GM21576 (cell line): ENCODE measurements at regions not wholly inside any gene's neighbourhood (a gene's known extent, or its start where the extent isn't known, plus 50 kb on each side); places are given as distances from the start of the nearest gene placed in this dataset.
A peak's percentile ranks its signal among the peaks of the same experiment; 100 is the strongest.
"Not testable (repeated sequence)": the region's sequence is repeated elsewhere in the genome, so short reads cannot be mapped to it uniquely, and the experiment has no call there.

Experiments used
- ATAC-seq: cut with Tn5 transposase; IDR thresholded peaks from one replicate; pipeline ENCODE4 v1.9.1; 2021; ENCODE audit warnings: mild to moderate bottlenecking, moderate library complexity; ENCODE audit not compliant: unreplicated experiment

DNA sequence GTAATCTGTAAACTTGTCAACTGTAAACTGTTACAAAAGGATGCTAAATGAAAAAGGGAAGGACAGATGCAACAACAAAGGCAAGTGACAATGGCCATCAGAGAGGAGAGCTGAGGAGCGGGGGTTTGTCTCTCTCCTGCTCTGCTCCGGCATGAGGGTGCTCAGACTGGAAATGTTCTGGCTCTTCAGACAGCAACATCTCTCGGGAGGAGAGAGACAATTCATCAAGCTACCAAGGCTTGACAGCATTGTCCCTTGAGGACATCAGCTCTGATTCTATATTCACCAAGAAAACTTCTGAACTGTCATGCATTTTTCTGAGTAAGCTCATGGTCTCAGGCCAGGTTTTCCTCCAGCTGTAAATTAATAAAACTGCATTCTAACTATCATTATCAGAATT is 408.2 kb downstream of the IGSF11 start:
- no peak for ATAC-seq

DNA sequence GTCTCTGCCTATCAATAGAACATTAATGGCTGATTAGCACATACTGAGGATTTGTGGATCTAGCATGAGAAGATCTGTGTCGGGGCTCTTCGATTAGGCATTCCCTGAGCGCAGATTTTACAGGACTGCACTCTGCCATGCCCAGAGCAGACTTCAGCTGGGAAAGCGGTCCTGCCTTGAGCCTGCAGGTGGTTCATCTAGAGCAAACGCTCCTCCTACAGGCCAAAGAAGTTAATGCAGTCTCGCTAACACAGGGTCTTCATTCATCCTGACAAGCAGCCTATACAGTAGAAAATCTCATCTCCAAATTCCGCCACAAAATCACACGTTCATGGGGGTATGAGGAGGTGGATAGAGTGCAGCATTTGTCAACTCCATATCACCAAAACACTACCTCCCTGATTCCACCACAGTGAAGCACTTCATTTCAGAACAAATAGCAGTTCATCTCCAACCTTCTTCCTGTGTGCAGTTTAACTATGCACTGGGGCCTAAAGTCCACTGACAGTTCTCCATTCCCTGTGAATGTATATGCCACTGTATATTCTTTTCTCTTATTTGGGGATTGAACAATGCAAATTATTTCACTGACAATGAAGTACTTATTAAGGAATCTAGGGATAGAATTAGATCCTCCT is 405.8 kb downstream of the IGSF11 start:
- peak; percentile 96 for ATAC-seq

DNA sequence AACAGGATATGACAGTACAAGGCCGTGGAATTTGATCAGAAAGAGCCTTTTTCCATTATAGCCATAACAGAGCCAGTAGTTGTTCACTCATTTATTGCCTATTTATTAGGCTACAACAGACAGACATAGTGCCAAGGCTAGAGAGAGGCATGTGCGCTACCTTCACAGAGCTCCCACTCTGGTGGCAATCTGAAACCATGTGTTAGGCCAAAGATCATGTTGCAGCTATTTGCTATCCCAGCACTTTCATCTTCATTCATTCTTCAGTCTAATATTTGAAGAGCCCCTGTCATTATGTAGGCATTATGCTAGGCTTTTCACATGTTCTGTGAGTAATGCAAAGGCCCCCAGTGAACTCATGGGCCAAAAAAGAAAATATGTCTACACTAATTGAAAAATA is 404.8 kb downstream of the IGSF11 start:
- no peak for ATAC-seq

DNA sequence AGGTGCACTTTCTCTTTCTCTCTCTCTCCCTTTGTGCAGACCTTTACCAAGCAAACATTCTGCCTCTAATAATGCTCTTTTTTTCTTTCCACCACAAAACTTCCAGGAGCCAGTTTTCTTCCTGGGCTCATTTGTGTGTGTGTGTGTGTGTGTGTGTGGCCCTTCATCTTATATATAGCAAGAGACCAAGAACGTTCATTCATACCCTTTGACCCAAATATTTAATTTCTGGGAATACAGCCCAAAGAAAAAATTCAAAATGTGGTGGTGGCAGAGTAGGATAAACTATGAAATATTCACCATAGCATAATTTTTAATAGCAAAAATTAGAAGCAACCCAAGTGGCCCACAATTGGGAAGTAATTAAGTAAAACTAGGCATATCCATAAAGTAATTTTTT is 398.9 kb downstream of the IGSF11 start:
- no peak for ATAC-seq

DNA sequence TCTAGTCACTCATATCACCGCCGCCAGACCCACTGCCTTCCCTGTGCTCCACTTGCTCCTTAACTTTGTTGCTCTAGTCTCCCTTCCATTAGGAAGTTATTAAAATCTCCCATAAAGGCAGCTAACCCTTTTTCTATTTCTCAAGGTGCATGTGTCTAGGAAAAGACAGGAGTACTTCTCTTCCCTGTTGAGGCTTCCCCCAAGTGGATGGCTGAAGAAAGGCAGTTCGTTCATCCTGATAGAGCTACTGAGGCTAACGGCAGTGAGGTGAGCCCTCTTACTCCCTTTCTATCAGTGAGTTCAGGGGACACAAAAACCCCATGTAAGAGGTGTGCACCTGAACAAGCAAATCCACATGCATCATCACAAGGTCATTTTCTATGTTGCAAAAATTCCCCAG is 397.8 kb downstream of the IGSF11 start:
- ATAC-seq: peak; percentile 50

DNA sequence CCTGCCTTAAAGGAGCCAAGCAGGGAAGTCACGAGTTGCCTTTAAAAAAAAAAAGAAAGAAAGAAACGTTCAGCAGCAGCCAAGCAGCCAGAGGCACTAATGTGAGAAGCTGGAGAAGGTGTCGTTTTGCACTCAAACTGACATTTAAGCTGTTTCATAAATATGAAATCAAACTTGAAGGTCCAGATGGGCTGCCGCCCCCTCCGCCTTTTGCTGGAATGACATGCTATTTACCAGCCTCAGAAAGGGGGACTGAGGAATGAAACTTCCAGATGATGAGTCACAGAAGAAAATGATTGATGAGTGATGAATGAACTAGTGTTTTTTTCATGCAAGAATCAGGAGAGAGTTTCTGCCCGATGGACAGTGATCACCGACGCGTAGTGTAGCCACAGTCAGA is 396.8 kb downstream of the IGSF11 start:
- no peak for ATAC-seq

DNA sequence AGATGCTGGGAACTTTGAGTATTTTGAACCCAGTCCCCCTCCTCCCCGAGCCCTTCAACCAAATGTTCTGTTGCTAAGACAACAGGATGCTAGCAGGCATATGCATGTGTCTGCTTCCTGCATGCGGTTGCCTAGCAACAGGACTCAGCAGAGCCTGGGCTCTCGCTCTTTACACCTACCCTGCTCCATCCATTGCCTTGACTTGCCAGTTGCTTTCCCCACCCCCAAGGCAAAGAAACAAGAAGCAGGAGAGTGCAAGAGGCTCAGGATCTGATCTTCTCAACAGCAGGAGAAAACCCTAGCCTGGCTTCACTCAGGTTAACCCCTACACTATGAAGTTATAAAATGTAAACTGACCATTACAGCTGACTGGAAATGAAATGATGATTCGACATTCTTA is 393.0 kb downstream of the IGSF11 start:
- ATAC-seq: peak; percentile 62

DNA sequence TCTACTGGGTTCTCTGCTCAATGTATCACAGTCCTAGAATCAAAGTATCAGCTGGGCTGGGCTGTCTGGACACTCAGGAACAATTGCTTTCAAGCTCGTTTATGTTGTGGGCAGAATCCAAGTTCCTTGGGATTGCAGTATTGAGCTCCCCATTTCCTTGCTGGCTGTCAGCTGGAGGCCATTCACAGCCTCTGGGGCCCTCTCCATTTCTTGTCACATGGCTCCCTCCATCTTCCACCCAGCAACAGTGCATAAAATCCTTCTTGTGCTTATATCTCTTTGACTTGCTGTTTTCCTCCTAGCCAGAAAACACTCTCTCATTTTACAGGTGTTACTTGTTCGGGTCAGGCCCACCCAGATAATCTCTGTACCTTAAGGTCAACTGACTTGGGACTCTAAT is 363.5 kb downstream of the IGSF11 start:
- ATAC-seq: no peak

DNA sequence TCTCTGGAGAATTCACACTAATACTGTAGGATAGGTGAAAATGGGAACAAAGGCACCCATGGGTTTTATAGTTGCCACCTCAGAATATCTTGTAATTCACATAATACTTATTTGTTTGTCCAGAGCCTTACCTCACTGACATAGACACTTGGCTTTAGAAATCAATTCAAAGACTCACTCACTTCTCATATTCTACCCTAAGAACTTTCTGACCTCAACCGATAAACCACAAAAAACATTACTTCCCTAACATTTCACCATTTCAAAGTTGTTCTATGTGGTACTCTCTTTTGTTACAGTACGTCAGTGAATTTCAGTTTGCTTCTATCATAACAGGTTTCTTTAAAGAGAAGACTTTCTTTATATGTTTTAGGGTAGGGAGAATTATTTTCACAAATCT is 359.3 kb downstream of the IGSF11 start:
- no peak for ATAC-seq

DNA sequence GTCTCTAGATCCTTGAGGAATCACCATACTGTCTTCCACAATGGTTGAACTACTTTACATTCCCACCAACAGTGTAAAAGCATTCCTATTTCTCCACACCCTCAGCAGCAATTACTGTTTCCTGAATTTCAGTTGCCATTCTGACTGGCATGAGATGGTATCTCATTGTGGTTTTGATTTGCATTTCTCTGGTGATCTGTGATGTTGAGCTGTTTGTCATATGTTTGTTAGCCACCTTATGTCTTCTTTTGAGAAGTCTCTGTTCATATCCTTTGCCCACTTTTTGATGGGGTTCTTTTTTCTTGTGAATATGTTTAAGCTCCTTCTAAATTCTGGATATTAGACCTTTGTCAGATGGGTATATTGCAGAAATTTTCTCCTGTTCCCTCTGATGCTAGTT is 356.0 kb downstream of the IGSF11 start:
- ATAC-seq: not testable (repeated sequence)

DNA sequence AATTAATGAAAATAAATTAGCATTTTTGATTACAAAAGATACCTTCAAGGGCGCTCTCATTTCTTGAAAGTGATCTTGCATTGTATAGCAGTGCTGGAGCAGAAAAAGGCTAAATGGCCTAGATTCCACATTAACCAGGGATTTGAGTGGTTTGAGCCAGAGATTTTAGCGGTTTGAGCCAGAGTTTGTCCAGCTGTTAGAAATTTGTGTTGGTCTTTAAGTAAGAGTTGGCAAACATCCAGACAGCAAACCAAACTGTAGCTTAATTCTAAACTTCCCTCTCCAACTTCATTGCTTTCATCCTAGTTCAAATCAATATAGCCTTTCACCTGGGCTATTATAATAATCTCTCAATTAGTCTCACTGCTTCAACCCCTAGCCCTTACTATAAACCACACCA is 351.7 kb downstream of the IGSF11 start:
- ATAC-seq: no peak

DNA sequence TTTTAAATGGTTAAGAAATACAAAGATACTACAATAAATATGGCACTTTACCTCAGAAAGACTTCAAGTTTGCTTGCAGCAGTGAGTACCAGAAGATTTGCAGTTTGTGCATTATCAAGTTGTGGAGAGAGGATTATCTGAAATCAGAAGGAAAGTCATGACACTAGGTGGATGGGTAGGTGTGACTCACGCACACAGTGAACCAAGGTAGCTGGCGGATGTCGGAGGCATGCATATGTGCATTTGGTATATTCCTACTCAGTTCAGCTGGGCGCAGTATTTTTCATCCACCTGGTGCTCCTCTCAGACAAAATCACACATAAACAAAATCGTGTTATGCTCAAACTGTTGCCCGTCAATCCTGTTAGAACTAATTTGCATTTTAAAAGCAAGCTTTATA is 351.0 kb downstream of the IGSF11 start:
- ATAC-seq: no peak

DNA sequence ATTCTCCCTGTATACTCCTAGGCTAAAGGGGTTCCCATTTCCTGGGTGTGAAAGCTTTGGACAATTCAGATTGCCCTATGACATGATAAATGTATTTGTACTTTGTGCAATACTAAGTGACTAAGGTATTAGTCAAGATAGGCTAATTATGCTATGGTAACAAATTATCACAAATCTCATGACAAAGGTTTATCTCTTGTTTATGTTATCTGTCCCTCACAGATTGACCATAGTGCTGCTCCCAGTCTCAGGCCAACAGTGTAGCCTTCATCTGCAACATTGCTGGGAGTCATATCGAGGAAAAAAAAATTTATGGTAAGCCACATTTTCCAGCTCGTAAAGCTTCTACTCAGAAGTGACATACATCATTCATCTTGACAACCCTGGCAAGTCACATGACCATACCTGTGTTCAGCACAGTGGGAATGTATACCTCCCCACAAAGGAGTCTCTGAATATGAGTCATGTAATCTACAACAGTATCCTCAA is 346.2 kb downstream of the IGSF11 start:
- ATAC-seq: no peak

DNA sequence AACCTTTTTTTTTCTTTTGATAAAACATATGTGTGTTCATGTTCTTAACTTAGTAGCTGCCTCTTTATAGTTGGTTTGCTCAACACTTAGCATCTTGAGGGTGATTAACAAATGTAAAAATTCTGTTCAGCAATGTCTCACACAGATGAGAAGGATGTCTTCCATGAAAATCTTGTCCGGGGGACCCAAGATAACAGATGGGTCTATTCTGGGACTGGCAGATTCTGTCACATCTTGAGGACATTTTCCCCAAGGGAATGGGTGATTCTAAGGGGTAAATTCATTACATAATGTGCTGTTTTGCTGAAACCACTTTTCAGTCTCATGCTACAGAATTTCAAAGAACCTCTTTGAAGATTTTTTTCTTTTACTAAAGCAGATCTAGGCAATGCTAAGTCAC is 342.2 kb downstream of the IGSF11 start:
- no peak for ATAC-seq

DNA sequence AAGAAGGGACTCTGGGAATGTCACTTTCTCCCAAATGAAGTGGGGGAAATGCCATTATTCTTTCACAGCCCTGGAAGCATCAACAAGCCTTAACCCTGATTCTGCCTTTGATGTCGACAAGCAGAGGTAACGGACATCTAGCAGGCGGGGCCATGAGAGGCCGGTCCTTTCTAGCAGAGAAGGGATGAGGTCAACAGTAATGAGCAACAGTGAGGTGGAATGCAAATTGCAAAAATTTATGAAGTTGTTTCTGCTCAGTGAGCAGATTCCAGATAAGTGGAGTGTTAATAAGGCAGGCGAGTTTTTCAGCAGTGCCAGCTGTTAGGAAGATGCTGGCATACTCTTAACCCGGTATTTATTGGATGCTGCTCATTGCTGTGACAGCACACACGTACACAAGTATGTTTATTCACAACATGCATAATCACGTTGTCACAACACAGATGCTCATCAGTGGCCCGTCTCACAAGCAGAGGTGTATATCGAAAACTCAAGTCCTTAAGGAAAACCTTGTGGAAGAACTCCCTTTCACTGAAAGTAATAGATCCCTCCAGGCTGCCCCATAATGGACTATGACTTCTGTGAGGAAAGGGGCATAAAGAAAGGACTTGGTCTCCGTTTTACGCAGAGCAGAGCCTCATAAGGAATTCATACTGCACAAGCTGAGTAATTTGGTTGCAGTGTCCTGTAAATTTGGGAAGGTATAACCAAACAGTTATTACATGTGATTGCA is 329.0 kb downstream of the IGSF11 start:
- no peak for ATAC-seq

DNA sequence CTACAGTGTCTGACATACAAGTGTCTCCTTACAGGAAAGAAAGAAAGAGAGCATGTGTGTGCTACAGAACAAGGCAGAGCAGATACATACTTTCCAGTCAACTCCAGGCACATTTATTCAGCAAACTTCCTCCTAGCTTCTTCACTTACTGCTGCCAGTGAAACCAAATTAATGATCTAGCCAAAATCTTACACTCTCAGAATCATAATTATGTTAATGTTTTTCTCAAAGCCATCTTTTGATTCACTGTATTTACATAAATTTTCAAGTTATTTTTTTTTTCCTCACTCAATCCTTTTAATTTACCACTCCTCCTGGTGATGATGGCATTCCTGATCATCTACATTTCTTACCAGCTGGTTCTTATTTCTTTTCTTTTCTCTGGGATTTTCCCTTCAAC is 326.7 kb downstream of the IGSF11 start:
- no peak for ATAC-seq

DNA sequence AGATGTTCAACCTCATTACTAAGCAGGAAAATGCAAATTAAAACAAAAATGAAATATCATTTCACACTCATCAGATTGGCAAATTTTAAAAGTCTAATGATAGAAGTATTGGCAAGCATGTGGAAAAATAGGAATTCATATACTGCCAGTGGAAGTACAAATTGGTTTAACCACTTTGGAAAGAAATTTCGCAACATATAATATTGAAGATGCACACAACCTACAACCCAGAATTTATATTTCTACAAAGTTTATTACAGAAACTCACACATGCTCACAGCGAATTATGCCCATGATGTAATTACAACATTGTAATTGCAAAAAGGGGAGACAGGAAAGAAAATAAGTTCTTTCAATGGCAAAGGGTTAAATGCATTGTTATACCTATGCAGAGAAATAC is 324.1 kb downstream of the IGSF11 start:
- no peak for ATAC-seq

DNA sequence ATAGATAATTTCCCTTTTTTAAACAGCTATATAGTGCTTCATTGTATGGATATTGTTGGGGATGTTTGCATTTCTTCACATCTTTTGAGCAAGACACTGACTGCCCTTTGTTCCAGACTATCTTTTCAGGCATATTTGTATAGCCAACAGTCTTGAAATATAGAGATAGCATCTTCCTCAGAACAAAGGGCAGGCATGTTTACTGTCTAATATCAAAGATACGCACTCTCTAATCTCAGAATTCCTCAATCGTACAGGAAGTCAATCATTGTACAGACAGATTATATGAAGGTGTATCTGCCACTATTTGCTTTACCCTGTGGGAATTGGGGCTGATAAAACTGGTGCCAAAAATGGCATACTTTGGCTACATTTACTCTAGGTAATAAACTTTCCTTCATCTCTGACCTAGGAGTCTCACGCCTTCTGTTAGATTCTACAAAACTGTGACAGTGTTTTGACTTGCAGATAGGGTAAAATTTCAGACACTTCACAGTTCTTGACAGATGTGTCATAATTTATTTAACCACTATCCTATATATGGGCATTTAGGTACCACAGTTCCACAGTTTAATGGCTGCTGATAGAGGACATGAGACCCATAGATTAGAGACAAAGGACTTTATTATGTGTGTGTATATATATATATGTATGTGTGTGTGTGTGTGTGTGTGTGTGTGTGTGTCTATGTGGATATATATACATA is 321.0 kb downstream of the IGSF11 start:
- no peak for ATAC-seq

DNA sequence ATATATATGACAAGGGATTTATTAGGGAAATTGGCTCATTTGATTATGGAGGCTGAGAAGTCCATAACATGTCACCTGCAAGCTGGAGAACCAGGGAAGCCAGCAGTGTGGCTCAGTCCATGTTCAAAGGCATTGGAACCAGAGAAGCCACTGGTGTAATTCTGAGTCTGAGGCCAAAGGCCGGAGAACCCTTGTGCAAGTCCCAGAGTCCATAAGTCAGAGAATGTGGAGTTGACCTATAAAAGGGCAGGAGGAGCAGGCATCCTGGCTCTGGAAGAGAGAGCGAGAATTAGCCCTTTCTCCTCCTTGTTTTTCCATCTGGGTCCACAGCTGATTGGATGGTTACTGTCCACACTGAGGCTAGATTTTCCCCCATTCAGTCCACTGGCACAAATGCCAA is 319.8 kb downstream of the IGSF11 start:
- ATAC-seq: no peak

DNA sequence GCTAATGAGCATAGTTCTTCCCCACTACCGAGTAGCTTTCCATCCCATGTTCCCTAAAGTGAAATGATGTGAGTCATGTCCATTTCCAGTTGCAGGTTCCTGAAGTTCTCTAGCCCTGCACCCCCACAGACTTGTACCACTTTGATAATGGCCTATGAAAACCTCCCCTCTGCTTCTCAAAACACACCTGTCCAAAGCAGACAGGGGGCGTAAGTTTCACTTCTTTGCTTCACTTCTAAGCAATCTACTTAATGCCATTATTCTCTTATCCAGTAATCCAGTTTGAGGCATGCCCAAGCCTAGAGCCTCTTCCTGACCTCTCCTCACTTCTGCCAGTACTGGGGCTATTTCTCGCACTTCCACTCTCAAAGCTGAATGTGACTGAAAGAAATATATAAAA is 305.1 kb downstream of the IGSF11 start:
- no peak for ATAC-seq

DNA sequence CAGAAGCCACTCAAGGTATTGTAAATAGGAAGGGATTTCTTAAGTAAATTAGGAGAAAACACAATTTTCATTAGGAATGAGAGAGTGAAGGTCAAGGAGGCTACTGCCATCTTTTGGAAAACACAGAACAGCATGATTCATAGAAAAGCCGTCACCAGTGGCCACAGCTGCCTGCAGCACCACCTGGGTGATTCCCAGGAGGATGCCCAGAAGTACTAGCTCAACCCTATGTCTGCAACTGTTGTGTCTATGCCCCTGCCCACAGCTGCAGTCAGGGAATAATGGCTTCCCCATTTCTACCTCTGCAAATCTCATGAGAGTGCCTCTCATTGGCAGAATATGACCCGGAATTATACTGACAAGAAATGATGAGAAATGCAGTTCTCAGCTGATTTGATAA is 300.0 kb downstream of the IGSF11 start:
- no peak for ATAC-seq

DNA sequence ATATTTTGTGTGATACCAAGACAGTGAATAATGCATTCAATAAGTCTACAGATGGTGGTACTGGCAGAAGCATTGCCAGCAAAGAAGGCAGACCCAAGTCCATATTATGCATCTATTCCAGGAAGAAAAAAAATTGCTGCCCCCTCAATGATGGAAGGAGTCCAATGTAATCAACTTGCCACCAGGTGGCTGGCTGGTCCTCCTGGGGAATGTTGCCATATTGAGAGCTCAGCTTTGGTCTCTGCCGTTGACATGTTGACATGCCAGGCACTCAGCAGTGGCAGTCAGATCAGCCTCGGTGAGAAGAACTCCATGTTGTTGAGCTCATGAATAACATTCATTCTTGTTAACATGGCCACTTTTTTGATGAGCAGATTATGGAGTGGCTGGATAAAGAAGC is 298.5 kb downstream of the IGSF11 start:
- ATAC-seq: no peak
